GM23338 (cell line): ENCODE measurements at regions not wholly inside any gene's neighbourhood (a gene's known extent, or its start where the extent isn't known, plus 50 kb on each side); places are given as distances from the start of the nearest gene placed in this dataset.

Experiments
- ATAC-seq: fragments of 200-7000 bp; cut with Tn5 transposase; 3 replicates; pipeline ENCODE4 v1.9.1; 2020
- DNase-seq: peaks from one replicate; pipeline ENCODE4 v3.0.0-alpha.2; 2015; ENCODE audit warnings: low spot score
- H2AFZ ChIP-seq: fragments of 200-600 bp; sonication (generic); 2 replicates; pipeline ENCODE4 v1.8.0; 2016; ENCODE audit warnings: antibody characterized with exemption, mild to moderate bottlenecking, moderate library complexity
- H3F3A ChIP-seq: fragments of 200-600 bp; sonication (generic); replicated peaks from 2 replicates; pipeline ENCODE4 v1.8.0; 2017; ENCODE audit warnings: antibody characterized with exemption, mixed run types, low read depth
- H3K27ac ChIP-seq: fragments of 200-600 bp; sonication (generic); 2 replicates; pipeline ENCODE4 v1.6.1; 2016; ENCODE audit warnings: low read depth
- H3K27me3 ChIP-seq: fragments of 200-600 bp; sonication (generic); 2 replicates; pipeline ENCODE4 v1.8.0; 2016; ENCODE audit warnings: mild to moderate bottlenecking, mixed run types, moderate library complexity; ENCODE audit not compliant: insufficient read depth
- H3K36me3 ChIP-seq: fragments of 200-600 bp; sonication (generic); 2 replicates; pipeline ENCODE4 v1.8.0; 2016; ENCODE audit warnings: mild to moderate bottlenecking; ENCODE audit not compliant: insufficient read depth
- H3K4me1 ChIP-seq: fragments of 200-600 bp; sonication (generic); 2 replicates; pipeline ENCODE4 v1.8.0; 2016; ENCODE audit warnings: mild to moderate bottlenecking, moderate library complexity; ENCODE audit not compliant: insufficient read depth
- H3K4me2 ChIP-seq: fragments of 200-600 bp; sonication (generic); 2 replicates; pipeline ENCODE4 v1.7.1; 2017; ENCODE audit warnings: mixed run types
- H3K4me3 ChIP-seq: fragments of 200-600 bp; sonication (generic); 2 replicates; pipeline ENCODE4 v1.6.1; 2016; ENCODE audit warnings: mixed run types
- H3K79me2 ChIP-seq: fragments of 200-600 bp; sonication (generic); replicated peaks from 2 replicates; pipeline ENCODE4 v1.8.0; 2017; ENCODE audit warnings: mild to moderate bottlenecking; ENCODE audit not compliant: insufficient read depth
- H3K9me2 ChIP-seq: fragments of 200-600 bp; sonication (generic); 2 replicates; pipeline ENCODE4 v1.8.0; 2017; ENCODE audit not compliant: insufficient read depth
- H4K20me1 ChIP-seq: fragments of 200-600 bp; sonication (generic); replicated peaks from 2 replicates; pipeline ENCODE4 v1.8.0; 2017; ENCODE audit warnings: mild to moderate bottlenecking; ENCODE audit not compliant: insufficient read depth
- H3K27ac Mint-ChIP-seq: 2 replicates; pipeline ENCODE4 v1.8.0; 2020; ENCODE audit warnings: inconsistent platforms, mild to moderate bottlenecking, moderate library complexity, mixed read lengths
- H3K27me3 Mint-ChIP-seq: 3 replicates; pipeline ENCODE4 v1.8.0; 2022; ENCODE audit warnings: low read depth, mild to moderate bottlenecking, moderate library complexity, mixed read lengths, inconsistent platforms; ENCODE audit not compliant: insufficient read depth, poor library complexity
- H3K36me3 Mint-ChIP-seq: 3 replicates; pipeline ENCODE4 v1.8.0; 2021; ENCODE audit warnings: low read depth, mild to moderate bottlenecking, inconsistent platforms, moderate library complexity, mixed read lengths
- H3K4me1 Mint-ChIP-seq: 3 replicates; pipeline ENCODE4 v1.8.0; 2020; ENCODE audit warnings: mild to moderate bottlenecking, inconsistent platforms, mixed read lengths
- H3K4me3 Mint-ChIP-seq: 3 replicates; pipeline ENCODE4 v1.8.0; 2021; ENCODE audit warnings: moderate library complexity, mild to moderate bottlenecking, inconsistent platforms, mixed read lengths
- H3K9me3 Mint-ChIP-seq: 3 replicates; pipeline ENCODE4 v1.8.0; 2020; ENCODE audit warnings: moderate library complexity, mild to moderate bottlenecking, inconsistent platforms, mixed read lengths
- EZH2phosphoT487 ChIP-seq: fragments of 200-600 bp; sonication (generic); IDR thresholded peaks from one replicate; pipeline ENCODE4 v1.8.1; 2018; ENCODE audit warnings: antibody characterized with exemption; ENCODE audit not compliant: unreplicated experiment
- JUNB ChIP-seq: IDR thresholded peaks from one replicate; pipeline ENCODE4 v1.6.1; 2016; ENCODE audit warnings: antibody characterized with exemption; ENCODE audit not compliant: unreplicated experiment
- ZNF331 ChIP-seq: fragments of 250-450 bp; sonication (Bioruptor Pico); IDR thresholded peaks from 2 replicates; pipeline ENCODE4 v1.5.0; 2020; ENCODE audit warnings: low read depth, mild to moderate bottlenecking, moderate library complexity
- ZNF462 ChIP-seq: fragments of 250-450 bp; sonication (Bioruptor Pico); IDR thresholded peaks from 2 replicates; pipeline ENCODE4 v1.5.0; 2020; ENCODE audit warnings: mild to moderate bottlenecking, moderate library complexity
- TF ChIP-seq, protein P1 (sequence below): IDR thresholded peaks from 2 replicates; pipeline ENCODE4 v1.6.1; 2016; ENCODE audit warnings: antibody characterized with exemption

GRCh38 chr15:38671675-38672254 lies 107.2 kb upstream of the RASGRP1 start:
- Mint-ChIP-seq H3K4me1 (peaks cover 6% of the 10 kb centered on the region), H3K9me3 (no peaks in the 10 kb centered on the region), H3K27me3 (no peaks in the 10 kb centered on the region), H3K4me3 (no peak overlapping the region), H3K27ac (no peak overlapping the region), H3K36me3 (no peaks in the 10 kb centered on the region)
- no peaks in the 10 kb centered on the region for H4K20me1 ChIP-seq
- no peak overlapping the region for H3K4me2 ChIP-seq
- H3K4me1 ChIP-seq: 0 out of 2 replicates have a peak, but pooled peaks cover 6% of the 10 kb centered on the region
- no peak overlapping the region for H3K4me3 ChIP-seq
- H3K79me2 ChIP-seq: no peaks in the 10 kb centered on the region
- peaks cover 7% of the 10 kb centered on the region; the same call in 1 of the 2 replicates for H3K9me2 ChIP-seq
- H3K27ac ChIP-seq: no peak overlapping the region
- H2AFZ ChIP-seq: peak overlapping the region; percentile 83
- TF ChIP-seq EZH2phosphoT487 (no peak), JUNB (no peak), ZNF331 (CRISPR knock-in tag) (no peak), ZNF462 (CRISPR knock-in tag) (no peak)
- TF ChIP-seq, protein P1, sequence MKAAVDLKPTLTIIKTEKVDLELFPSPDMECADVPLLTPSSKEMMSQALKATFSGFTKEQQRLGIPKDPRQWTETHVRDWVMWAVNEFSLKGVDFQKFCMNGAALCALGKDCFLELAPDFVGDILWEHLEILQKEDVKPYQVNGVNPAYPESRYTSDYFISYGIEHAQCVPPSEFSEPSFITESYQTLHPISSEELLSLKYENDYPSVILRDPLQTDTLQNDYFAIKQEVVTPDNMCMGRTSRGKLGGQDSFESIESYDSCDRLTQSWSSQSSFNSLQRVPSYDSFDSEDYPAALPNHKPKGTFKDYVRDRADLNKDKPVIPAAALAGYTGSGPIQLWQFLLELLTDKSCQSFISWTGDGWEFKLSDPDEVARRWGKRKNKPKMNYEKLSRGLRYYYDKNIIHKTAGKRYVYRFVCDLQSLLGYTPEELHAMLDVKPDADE: no peak
- DNase-seq (no peak), ATAC-seq (peak; percentile 75)
- no peaks in the 10 kb centered on the region for H3F3A ChIP-seq
- H3K36me3 ChIP-seq: no peaks in the 10 kb centered on the region
- no peaks in the 10 kb centered on the region for H3K27me3 ChIP-seq
